ENCODE measurements at regions not wholly inside any gene's neighbourhood (a gene's known extent, or its start where the extent isn't known, plus 50 kb on each side); places are given as distances from the start of the nearest gene placed in this dataset.

DNA sequence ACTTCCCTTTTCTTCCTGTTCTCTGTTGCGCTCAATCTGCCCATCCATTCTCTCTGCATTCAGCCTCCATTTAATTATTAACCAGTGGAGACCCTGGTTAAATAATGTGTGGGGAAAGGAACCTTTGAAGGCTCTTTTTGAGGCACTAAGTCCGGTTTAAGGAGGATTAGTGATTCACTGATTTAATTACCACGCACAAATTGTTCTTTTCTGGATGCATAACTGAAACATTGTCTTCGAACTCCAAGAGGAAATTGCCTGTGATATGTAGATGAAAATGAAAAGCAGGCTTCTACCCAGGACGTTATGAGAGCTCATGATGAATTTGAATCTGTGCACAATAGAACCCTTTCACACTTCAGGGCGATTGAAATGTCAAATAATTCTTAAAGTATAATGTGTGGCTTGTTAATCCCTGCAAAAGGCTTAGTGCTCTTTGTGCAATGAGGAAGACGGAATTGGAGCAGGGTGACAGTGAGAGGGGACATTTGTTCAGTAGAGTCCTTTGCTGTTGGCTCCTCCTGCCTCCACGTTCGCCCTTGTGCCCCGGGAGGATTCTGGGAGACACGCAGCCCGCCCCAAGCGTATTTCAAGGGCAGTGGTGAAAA, 51.1 kb upstream of the ZNF236 start:
- no peak for DNase-seq

DNA sequence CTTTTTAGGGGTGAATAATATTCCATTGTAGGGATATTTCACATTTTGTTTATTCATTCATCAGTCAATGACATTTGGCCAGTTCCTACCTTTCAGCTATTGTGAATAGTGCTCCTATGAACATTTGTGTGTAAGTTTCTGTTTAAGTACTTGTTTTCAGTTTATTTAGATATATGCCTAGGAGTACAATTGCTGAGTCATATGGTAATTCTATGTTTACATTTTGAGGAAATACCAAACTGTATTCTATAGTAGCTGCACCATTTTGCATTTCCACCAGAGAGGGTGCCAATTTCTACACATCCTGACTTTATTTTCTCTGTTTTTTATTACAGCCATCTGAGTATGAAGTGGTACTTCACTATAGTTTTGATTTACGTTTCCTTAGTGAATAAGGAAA, 54.4 kb upstream of the ZNF236 start:
- DNase-seq = no peak

DNA sequence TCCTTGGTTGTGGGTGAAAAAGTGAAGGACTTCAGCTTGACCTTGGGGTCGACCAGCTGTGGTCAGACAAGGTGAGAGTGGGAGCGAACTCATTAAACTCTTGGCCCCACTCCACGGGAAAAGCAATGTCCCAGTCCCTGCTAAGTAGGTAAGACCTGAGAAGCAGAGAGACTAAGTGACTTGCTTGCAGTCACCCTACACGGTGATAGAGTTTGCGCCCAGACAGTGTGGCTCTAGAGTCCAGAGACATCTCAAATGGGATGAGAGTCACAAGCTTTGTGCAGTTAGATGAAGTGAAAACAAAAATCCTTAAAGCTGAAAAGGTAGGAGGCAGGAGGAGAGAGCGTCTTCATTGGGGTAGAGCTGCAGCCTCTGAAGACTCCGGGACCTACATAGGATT, 55.9 kb upstream of the ZNF236 start:
- DNase-seq = no peak

DNA sequence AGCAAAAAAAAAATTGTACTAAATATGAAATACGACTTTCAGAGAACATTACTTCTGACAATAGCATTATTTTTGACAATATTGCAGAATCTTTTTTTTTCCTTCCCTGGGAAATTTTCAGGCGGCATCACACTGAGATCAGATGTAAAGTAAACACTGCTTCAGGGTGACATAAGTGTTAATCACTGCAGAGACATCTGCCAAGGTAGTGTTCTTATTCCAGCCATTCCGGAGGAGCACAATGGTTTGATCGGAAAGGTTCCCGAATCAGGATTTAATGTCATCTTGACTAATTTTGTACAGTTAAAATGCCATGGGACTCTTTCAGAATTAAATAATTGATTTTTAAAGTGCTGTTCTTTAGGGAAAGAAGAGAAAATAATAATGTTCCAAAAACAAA, 56.7 kb upstream of the ZNF236 start:
- peak in 1 of 2 experiments; percentile 11 for DNase-seq

DNA sequence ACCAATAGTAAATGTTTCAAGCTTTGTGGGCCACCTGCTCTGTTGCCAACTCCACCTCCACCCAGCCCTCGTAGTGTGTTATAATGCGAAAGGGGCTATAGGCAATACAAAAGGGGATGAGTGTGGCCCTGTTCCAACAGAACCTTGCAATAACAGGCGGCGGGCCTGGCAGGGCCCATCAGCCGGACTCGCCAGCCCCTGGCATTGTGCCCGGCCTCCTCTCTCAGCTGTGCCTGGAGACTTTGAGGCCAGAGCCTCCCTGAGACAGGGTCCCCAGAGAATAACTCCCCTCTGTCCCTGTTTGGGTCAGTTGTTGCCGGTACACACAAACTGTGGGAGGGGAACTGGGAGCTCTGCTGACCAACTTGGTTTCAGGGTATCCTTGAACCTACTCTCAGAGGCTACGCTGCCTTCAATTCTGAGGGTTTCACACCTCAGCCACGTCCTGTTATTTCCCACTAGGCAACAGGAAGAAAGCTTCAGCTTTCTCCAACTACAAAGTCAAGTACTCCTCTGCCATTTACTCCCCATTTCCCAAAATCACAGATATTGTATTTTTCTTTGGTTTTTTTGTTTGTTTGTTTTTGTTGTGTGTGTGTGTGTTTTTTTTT, 58.0 kb upstream of the ZNF236 start:
- no peak for DNase-seq

DNA sequence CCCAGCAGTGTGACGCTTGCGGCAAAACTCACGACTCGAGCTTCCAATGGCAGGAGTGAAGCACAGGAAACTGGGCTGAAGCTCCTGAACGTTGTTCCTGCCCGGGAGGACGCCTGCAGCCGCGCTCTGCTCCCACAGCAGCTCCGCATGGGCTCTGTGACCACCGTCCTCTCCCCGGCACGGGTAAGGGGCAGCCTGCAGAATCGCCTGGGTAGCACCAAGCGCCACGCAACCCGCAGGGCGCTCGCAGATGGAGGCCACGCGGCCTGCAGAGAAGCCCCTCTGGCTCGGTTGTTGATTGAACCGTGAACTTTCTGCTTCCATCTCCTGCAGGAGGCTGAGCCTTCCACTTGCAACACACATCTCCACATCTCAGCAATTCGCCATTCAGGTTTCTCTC, 63.3 kb upstream of the ZNF236 start:
- DNase-seq = no peak

DNA sequence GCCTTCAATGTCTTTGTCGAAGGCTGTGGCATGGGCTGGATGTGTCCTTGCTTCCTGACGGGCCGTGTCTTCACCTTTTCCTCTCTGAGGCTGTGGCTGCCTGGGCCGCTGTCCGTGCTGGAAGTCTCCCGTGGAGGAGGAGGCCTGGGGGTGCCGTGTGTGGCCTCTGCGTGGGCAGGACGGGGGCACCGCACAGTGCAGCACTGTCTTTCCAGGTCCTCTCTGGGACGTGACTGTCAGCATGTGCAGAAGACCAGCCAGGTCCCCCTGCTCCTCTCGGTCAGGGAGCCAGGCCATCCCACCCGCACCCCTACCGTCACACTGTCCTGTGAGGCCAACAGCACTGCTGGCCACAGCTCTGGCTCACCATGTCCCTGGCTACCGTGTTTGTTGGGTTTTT, 64.4 kb upstream of the ZNF236 start:
- DNase-seq = no peak

DNA sequence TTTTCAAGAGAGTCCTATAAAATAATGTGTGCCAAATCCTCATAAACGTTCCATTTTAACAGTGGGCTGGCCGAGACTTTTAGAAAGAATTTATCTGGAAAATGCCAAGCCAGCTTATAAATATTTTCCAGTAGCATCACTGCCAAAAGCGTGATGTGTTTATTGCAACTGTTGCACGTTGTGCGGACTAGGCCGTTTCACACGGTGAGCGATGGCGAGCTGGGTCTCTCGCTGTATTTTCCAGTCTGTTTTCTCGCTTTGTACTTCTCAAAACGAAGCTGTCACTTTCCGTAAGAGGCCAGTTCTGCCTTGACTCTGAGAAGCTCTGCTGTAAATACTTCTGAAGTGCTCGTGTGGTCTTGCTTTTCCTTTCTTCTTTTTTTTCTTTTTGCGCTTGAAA, 65.0 kb upstream of the ZNF236 start:
- no peak for DNase-seq

DNA sequence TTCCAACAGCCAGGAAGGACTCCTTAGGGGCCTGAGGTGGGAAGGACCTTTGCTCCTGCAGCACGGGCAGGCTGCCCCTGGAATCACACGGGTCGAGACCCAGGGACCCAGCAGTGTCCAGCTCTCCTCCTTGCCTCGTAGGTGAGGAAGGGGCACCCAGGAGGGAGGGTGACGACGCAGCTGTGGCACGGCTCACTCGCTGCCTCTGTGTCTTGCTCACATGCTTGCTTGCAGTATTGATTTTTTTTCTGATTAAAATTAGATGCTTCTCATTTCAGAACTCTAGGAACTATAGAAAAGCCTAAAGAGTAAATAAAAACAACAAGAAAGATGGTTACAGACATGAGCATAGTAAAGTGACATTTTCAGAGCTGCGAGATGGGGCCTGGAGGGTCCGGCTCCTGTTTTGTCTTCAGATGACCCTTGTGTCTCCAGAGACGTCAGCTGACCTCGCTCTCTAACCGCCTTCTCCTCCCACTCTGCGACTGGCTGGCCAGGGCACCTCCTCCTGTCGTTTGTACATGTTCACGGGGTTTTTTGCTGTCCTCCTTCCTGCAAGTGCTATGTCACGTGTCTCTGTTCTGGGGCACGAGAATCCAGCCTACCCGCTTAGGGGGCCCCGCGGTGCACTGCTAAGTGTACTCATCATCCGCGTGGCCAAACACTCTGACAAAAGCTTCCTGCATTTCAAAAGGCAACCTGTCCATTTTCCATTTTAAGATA, 65.7 kb upstream of the ZNF236 start:
- DNase-seq = no peak

DNA sequence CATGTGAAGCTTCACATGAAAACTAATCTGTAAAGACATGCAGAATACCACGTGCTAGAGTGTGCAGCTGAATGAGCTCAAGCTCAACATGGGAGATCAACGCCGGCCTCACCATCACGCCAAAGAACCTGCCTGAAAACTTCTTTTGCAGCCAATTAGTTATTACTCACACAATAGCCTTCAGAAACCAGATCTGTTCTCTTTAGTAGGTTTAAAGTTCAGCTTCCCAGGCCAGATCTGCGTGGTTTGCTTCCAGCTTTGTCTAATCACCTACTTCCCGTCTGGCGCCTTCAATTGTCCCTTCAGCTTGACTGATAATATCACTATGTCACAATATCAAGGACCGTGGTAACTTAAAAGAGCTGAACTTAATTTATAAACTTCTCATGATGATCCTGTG, 68.0 kb upstream of the ZNF236 start:
- DNase-seq = no peak

DNA sequence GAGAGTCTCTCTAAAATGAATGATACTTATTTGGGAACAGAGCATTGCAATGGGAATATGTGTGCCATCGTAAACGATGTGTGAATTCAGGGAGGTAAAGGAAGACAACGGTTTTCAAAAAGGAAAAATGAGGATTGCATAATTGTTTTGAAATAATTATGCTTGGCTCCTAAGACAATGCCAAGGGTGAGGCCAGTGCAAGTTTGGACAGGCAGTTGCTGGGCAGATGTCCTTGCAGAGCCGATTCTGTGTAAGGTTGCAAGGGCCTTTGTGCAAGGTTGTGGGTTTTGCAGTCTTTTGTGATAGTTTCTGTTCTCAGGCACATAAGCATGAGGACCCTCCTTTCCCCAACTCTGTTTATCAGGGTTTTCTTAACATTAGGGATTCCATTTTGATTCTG, 70.0 kb upstream of the ZNF236 start:
- DNase-seq = no peak

DNA sequence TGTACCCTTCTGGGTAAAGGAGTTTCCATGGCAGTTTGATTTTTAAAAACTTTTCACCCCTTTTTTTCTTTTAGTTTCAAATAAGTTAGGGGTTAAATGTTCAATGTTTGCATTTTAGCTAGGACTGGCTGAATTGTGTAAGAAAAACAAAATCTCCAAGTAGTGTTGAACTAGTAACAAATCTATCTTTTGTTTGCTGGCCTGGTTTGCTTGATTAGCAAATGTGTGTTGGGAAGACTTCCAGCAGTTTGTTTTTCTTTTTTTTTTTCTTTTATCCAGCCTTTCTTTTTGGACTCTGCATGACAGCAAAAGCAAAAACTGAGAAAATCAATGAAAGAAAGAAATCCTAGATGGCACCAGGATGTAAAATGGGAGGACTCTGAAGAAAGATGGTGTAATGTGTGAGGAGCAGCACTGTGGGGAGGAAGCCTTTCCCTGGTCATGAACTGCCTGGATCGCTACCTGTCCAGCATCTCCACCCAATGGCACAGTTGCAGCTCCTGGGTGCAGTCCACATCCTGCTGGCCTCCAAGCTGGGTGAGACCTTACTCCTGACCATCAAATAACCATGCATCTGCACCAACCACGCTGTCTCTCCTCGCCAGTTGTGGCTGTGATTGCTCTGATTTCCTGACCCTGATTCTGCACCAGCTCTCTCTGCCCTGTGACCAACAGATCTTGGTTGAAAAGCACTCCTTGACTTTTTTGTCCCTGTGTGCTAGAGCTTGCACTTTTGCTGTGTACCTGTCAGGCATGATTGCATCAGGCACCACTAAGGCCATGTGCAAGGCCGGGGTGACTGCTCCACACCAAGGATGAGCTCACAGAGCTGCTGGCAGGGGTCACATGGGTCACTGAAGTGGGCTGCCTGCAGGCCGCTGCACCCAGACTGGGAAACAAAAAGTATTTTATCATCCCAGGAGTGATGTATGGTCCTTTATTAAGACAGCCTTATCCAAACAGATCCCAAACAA, 71.2 kb upstream of the ZNF236 start:
- DNase-seq = no peak

DNA sequence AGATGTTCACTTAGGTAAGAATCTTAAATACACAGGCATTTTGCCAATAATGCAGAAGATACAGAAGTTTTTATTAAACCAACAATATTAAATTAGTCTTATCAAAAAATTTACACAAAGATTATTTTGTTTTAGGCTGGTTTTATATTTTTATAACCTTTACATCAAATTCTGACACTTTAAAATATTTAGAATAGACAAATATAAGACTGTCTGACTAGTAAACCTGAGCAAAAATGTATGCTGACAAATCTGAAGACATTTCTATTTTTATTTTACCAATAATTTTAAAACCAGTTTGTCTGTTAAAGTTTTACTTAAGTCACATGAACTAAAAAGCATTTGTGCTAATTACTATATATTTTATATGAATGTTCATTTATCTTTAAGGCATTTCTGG, 72.1 kb upstream of the ZNF236 start:
- no peak for DNase-seq

DNA sequence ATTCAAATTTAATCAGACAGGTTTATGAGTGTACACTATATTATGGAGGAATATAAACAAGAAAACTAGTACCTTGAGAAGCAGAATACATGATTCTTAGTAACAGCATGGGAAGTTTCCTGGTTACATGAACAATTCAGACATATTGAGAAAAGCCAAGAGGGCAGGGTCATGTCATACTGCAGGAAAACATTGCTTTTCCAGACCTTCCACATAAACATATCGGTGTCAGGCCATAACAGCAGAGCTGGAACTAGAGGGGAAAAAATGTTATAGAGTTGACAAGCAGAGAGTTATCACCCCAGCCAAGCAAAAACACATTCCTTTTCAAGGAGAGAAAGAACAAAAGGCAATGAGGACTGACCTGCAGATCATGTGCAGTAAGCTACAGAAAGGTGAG, 74.7 kb upstream of the ZNF236 start:
- DNase-seq = no peak

DNA sequence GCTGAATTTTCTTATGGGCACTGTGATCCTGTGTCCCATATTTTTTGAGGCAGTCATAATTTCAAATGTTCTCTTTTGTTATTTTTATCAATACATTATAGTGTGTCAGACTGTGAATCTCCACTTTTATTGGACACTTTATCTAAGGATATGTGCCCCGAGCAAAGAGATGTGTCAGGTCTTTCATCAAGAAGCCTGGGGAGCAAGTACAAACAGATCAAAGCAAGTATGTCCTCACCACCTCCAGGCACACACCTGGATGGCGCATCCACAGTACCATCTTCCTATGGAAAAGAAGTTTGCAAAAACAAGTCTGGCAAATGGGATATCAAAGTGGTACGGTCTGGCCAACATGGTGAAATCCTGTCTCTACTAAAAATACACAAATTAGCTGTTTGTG, 81.0 kb upstream of the ZNF236 start:
- DNase-seq = no peak

DNA sequence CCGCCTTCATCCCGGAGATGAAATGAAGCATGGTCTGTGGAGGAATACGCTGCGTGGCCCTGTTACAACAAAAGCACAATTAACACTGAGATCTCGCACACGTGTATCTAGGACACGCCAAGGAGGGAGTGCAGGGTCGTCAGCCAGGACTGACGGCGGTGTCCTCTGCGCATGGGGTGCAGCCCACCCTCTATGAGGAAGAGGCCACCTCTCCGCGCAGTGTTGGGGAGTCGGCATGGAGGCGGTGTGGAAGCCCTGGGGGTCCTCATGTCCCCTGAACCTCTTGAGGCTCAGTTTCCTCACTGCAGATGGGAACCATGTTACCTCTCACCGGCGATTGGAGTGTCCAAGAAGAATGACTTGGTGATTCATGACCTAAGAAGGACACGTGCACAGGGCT, 86.0 kb upstream of the ZNF236 start:
- no peak for DNase-seq

DNA sequence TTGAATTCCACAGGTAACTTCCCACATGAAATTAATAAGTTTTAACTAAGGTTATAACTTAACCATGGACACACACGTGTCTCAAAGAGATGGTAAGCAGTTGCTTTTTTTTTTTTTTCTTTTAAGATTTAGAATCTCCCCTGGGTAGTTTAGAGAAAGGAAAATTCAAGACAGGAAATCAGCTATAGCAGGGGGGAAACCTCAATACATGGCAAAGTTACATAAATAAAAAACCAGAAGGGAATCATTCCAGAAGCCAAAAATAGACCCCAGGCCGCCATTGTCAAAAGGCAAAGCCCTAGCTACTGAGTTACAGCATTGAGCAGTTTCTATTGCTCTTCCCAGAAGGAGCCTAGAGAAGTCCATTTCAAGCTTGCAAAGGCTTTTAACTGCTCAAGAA, 91.5 kb upstream of the ZNF236 start:
- no peak for DNase-seq

DNA sequence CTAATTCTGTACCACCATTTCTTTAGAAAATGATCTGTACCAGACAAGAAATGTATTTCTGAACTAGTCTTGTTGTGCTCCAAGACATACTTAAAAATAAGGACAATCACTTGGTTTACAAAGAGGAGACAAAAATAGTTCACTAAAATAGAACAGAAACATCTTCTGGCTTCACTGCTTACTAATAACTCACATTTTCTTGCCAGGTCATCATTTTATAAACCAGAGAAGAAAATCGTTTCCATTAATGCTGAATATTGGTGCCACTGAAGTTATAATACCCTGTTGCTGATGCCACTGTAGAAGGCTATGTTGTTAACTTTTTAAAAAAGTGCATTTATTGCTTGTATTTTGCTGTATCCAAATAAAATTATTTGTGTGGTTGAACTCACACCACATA, 94.8 kb upstream of the ZNF236 start:
- DNase-seq = no peak

DNA sequence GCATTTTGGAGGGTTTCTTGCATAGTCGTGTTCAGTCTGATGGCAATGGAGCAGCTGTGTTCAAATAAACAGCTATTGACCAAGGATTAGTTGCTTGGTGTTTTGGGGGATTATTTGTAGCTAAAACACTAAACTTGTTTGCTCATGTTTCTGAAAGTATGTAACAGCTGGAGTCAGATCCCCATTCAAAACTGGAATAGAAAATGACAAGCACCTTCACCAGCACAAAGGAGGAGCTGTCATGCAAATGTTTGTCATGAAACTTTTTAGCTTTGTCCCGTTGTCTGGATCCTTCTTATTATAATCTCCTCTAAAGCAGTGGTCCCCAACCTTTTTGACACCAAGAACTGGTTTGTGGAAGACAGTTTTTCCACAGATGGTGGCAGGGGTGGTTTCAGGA, 96.9 kb upstream of the ZNF236 start:
- DNase-seq = no peak

DNA sequence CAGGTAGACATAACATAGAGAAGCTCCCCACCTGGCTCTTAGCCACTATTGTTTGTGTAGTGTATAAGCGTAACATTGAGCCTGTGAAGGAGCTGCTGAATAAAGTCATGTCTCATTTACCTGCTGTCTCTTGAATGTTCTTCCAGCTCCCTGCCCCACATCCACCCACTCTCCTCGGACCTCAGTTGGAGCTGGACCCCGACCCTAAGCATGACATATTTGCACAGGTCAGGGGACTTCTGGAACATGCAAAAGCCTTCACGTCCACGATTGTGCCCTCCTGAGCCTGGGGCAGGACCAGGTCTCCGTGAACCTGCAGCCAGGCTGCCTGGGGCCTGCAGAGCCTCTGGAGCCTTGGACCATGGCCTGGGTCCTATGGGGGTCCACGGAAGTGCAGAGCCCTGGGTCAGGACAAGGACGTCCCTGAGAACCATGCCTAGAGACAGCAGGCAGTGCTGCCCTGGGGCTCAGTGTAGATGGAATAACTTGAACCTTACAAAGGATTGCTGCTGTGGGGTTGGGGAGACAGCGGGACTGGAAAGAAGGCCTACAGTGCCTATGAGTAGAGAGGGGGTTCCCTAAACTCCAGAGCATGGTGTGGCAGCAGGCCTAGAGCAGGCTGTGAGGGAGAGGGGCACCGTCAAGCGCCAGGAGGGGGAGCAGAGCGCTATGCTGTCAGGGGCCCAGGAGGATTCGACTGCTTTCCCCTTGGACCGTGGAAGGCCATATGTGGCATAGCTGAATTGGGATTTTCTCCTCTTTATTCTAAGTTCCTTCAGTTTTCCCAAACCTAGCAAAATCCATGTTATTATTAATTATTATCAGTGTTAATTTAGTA, 99.9 kb upstream of the ZNF236 start:
- DNase-seq = no peak

DNA sequence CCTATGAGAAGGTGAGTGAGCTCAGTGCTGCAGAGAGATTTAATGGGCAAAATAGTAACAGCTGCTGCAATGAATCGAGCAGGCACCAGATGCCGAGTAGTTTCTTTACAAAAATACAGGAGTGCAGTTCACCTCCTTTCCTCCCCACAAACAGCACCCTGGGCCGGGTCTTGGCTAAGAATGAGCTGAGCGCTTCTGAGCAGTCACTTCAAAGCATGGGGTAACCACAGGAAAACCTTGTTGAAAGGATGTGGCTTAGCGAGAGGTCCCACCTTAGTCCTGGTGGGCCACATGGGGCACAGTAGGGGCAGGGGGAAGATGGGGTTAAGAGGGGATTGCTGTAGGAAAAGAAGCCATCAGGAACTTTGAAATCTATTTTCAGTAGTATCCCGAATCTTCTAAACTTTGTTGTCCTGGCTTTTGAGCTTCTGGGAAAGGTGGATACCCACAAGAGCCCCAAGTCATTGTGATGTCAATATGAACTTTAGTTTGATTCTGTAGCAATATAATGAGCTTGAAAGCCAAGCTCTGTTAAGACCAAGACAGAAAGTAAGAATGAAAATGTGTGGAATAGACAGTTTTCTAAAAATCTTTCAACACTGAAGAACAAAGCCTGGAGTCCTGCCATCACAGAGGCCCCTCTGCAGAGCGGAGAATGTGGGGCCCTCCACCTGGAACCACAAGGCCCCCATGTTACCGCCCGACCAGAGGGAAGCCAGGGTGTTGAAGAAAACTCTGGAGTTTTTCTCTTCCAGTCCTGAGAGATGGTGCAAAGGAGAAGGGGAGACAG, 101.0 kb upstream of the ZNF236 start:
- DNase-seq = no peak

DNA sequence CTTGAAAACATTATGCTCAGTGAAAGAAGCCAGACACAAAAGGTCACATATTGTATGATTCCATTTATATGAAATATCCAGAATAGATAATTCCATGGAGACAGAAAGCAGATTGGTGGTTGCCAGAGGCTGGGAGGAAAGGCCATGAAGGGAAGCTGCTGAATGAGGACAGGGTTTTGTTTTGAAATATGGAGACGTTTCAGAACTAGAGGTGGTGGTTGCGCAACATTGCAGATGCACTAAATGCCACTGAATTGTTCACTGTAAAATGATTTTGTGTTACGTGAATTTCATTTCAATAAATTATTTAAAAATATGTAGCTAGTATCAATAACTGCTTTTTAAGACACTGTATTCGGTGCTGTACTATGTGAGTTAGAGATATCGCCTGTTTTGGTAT, 101.7 kb upstream of the ZNF236 start:
- no peak for DNase-seq
